Activated CD4-positive, alpha-beta T cell treated with anti-CD3 and anti-CD28 coated beads, Interleukin-2, Interleukin-6, amounts not matched to agents 100 ng/mL and 50 ng/mL, durations not matched to agents 16 hours and 8 hours (primary cell): ENCODE measurements at regions not wholly inside any gene's neighbourhood (a gene's known extent, or its start where the extent isn't known, plus 50 kb on each side); places are given as distances from the start of the nearest gene placed in this dataset.
"Not testable (repeated sequence)": the region's sequence is repeated elsewhere in the genome, so short reads cannot be mapped to it uniquely, and the experiment has no call there.

Source experiments
- DNase-seq: peaks from one replicate; pipeline ENCODE4 v3.0.0-alpha.2; 2020

DNA sequence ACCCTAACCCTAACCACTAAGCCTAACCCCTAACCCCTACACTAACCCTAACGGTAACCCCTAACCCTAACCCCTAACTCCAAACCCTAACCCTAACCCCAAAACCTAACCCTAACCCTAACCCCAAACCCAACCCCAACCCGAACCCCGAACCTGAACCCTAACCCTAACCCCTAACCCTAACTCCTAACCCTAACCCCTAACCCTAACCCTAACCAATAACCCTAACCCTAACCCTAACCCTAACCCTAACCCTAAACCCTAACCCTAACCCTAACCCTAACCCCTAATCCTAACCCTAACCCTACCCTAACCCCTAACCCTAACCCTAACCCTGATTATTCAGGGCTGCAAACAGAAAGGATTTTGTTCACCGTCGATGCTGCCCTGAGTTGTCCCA is 144.6 kb upstream of the DUSP22 start:
- not testable (repeated sequence) for DNase-seq

DNA sequence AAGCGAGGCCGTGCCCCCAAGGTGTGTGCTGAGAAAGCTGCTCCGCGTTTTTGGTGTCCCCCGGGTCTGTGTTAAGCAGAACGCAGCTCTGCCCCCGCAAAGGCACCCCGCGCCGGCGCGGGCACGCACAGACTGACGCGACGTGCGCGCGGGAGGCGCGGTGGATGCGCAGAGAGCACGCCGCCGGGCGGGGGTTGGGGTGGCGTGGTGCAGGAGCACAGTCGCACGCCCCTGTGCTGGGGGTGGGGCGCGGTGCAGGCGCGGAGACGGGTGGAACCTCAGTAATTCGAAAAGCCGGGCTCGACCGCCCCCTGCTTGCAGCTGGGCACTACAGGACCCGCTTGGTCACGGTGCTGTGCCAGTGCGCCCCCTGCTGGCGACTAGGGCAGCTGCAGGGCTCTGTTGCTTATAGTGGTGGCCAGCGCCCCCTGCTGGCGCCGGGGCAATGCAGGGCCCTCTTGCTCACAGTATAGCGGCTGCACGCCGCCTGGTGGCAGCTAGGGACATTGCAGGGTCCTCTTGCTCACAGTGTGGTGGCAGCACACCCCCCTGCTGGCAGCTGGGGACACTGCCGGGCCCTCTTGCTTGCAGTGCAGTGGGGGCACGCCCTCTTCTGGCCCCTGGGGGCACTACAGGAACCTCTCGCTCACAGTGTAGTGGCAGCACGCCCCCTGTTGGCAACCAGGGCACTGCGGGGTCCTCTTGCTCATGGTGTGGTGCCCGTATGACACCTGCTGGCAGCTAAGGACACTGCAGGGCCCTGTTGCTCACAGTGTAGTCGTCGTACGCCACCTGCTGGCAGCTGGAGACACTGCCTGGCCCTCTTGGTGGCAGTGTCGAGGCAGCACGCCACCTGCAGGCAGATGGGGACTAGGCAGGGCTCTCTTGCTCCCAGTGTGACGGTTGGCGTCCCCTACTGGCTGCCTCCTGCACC is 144.0 kb upstream of the DUSP22 start:
- DNase-seq = peak; percentile 98

DNA sequence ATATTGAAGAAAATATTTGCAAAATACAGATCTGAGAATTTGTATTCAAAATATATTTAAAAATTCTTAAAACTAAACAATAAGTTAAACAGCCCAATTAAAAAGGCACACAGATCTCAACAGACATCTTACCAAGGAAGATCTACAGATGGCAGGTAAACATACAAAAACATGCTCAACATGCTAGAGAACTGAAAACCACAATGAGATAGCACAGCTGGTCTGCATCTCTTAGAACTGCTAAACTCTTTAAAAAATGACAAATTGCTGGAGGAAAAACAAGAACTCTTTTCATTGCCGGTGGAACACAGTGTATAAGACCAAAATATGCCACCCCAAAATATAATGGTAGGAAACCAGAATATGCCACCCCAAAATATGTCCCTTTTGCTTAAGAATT is 142.1 kb upstream of the DUSP22 start:
- not testable (repeated sequence) for DNase-seq

DNA sequence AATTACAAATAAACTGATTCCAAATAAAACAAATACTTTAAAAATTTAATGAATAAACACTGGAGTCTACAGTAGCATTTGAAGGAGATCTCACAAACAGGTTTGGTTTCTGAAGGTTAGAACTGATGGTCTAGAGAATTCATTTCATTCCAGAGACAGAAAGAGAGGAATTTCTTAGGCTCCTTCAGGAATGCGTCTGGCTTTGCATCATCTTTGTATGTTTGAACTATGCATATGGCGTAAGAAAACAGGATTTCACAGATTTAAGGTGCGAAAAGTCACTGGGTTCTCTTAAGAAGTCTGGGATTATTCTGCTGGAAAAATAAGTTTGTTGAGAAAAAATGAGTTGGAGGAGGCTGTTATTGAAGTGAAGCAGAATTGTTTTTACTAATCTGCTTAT is 139.9 kb upstream of the DUSP22 start:
- not testable (repeated sequence) for DNase-seq

DNA sequence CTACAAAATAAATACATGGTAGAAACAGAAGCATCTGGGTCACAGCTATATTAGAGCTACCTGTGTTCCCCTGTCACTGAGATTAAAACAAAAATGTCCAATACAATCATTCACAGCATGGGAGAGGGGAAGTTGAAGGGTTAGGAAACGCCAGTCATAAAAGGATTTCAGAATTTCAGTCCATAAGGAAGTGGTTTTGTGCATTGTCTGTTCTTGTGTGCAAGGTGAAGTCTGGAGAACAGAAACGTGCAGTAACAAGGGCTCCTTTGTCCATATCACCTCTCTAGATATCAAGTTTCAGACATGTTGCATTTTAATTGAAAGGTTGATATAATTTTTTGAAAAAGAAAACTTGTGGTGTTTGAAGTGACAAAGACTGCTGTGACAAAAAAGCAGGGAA is 139.3 kb upstream of the DUSP22 start:
- peak; percentile 60 for DNase-seq

DNA sequence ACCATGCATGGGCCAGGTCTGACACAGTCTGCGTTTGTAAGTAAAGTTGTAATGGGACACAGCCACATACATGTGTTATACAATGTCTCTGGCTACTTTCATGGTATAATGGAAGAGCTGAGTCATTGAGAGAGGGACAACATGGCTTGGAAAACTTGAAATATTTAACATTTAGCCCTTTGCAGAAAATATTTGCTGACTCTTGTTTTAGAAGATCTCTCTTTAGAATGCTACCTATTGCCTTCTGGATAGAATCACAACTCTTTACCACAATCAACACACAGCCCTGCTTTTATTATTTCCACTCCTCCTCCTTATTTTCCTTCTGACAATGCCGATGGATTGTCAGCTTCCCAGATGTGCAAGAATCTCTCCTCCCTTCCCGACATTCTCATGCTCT is 138.4 kb upstream of the DUSP22 start:
- DNase-seq = not testable (repeated sequence)

GRCh38 chr6:154321-155092 is 137.8 kb upstream of the DUSP22 start:
- peak; percentile 81 for DNase-seq

- no peak for DNase-seq
These were observed 136.3 kb upstream of the DUSP22 start for GRCh38 chr6:156010-156409.

- DNase-seq = peak; percentile 59
These were observed 135.7 kb upstream of the DUSP22 start for GRCh38 chr6:156441-157140.

- DNase-seq = peak; percentile 57
These were observed 135.1 kb upstream of the DUSP22 start for GRCh38 chr6:157176-157575.

GRCh38 chr6:161657-162056 is 130.6 kb upstream of the DUSP22 start:
- DNase-seq = not testable (repeated sequence)

GRCh38 chr6:164720-165119 is 127.6 kb upstream of the DUSP22 start:
- no peak for DNase-seq

DNA sequence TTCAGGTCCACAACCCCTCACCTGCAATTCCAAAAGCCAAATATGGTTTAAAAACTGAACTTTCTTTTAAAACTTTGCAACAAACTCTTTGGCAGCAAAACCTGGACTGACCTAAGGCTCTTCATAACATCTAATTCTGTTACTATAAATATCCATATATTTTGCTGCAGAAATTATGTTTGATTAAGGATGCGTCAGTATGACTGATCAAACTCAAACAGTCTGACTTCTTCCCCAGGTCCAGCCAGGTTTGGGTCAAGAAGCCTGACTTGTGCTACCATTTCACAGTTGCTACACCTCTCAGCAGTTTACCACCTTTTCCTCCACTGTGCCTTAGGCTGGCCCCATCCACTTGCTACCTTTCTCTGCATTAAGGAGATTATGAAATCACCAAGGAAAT is 127.0 kb upstream of the DUSP22 start:
- no peak for DNase-seq

DNA sequence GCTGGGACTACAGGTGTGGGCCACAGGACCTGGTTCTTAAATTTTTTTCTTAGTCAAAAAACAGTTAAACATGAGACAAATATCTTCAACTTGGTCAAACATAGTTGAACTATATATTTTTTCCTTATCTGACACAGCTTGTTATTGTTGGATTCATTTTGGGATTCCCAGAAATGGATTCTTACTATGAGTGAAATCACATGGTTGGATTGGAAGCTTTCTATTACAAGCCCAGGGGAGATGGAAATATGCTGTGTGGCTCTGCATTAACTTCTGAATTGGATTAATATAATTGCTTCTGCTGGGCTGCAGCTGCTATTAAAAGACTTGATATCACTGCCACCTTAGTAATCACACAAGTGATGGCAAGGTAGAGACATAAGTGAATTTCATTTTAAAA is 126.4 kb upstream of the DUSP22 start:
- DNase-seq = no peak

DNA sequence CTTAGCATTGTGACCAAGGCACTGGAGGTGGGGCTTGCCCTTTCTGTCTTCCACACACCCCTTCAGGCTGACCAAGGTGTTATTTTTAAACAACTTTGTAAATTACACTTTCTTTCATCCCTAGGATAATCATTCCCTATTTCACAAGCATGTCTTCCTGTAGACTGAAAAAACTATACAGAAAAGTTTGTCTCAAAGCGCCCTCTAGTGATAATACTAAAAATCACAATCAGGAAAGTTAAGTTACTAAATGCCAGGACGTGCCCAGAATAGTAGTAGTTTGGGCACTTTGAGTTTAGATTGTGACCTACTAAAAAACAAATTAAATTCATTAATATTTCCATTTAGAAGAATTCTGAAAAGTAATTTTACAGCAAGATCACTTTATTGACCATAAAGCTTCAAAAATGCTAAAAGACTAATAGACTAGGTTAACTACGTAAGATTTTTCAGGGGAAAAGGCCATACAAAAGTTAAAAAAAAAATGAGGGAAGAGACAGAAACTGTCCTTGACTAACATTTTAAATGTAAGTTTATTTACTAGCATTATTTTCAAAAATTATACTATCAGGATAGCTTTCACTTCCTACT is 123.3 kb upstream of the DUSP22 start:
- DNase-seq = peak; percentile 62

- DNase-seq = no peak
These were observed 118.3 kb upstream of the DUSP22 start for GRCh38 chr6:174036-174435.

DNA sequence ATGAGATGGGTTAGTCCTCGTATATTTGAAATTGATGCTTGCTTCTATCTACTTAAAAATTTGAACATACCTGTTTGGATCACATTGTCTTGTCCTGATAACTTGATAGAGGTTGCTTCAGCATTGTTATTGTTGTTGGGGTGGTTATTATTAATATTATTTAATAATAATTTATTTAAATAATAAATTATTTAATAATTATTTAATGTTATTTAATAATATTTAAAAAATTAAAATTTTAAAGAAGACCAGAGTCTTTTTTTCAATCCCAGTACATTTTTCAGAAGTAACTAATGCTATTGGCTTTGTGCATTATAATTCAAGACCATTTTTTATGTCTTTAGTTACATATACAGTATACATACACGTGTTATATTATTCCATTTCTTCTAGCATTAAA is 116.6 kb upstream of the DUSP22 start:
- no peak for DNase-seq

GRCh38 chr6:176766-177165 is 115.5 kb upstream of the DUSP22 start:
- no peak for DNase-seq

GRCh38 chr6:178119-178518 is 114.2 kb upstream of the DUSP22 start:
- no peak for DNase-seq

DNA sequence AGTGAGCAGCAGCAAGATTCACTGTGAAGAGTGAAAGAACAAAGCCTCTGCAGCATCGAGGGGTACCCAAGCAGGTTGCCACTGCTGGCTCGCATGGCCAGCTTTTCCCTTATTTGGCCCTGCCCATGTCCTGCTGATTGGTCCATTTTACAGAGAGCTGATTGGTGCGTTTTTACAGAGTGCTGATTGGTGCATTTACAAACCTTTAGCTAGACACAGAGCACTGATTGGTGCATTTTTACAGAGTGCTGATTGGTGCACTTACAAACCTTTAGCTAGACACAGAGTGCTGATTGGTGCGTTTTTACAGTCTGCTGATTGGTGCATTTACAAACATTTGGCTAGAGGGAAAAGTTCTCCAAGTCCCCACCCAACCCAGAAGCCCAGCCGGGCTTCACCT is 113.4 kb upstream of the DUSP22 start:
- not testable (repeated sequence) for DNase-seq

GRCh38 chr6:179340-179950 is 112.8 kb upstream of the DUSP22 start:
- DNase-seq = no peak

GRCh38 chr6:180091-180694 is 112.1 kb upstream of the DUSP22 start:
- DNase-seq = peak; percentile 26
